Naive thymus-derived CD4-positive, alpha-beta T cell (primary cell): ENCODE measurements at regions not wholly inside any gene's neighbourhood (a gene's known extent, or its start where the extent isn't known, plus 50 kb on each side); places are given as distances from the start of the nearest gene placed in this dataset.
"Not testable (repeated sequence)": the region's sequence is repeated elsewhere in the genome, so short reads cannot be mapped to it uniquely, and the experiment has no call there.

Source experiments
- ATAC-seq: fragments of 150-1000 bp; cut with Tn5 transposase; 2 replicates; pipeline ENCODE4 v1.10.0; 2021; ENCODE audit warnings: mild to moderate bottlenecking, moderate library complexity
- CTCF ChIA-PET: fragments of 350-600 bp; sonication (Branson Sonifier 250); formaldehyde crosslinking; loops from one replicate; lab custom pipeline; 2021; ENCODE audit warnings: antibody characterized with exemption; lab: Charles Lee
- POLR2A ChIA-PET: fragments of 350-600 bp; sonication (Branson Sonifier 250); formaldehyde crosslinking; loops from one replicate; lab custom pipeline; 2021; ENCODE audit warnings: antibody characterized with exemption, inconsistent platforms; lab: Charles Lee
- DNase-seq, 9 donors: peaks; one replicate each; pipeline versions ENCODE4 v3.0.0 to v3.0.0-alpha.2; 2020 to 2022; ENCODE audit warnings: mixed read lengths in 1 of 9
- H3K27ac ChIP-seq: one replicate; pipeline ENCODE4 v1.7.0; 2013; ENCODE audit warnings: mild to moderate bottlenecking, low read depth, low read length, moderate library complexity
- H3K27me3 ChIP-seq, 2 donors: one replicate each; pipeline ENCODE4 v1.7.0; 2013; ENCODE audit warnings: low read length in 2 of 2, mild to moderate bottlenecking in 2 of 2, moderate library complexity in 2 of 2; ENCODE audit not compliant: control insufficient read depth in 2 of 2, insufficient read depth in 2 of 2
- H3K36me3 ChIP-seq, 3 experiments: 1 replicate in 2 of 3; 2 replicates in 1 of 3; pipeline ENCODE4 v1.7.0; 2013; ENCODE audit warnings: low read length in 3 of 3, mild to moderate bottlenecking in 3 of 3, moderate library complexity in 1 of 3; ENCODE audit not compliant: insufficient read depth in 3 of 3, control insufficient read depth in 2 of 3
- H3K4me1 ChIP-seq, 2 donors: one replicate each; pipeline ENCODE4 v1.7.0; 2013; ENCODE audit warnings: low read length in 2 of 2, mild to moderate bottlenecking in 2 of 2, moderate library complexity in 1 of 2; ENCODE audit not compliant: control insufficient read depth in 2 of 2, insufficient read depth in 2 of 2
- H3K4me3 ChIP-seq: 2 replicates; pipeline ENCODE4 v1.7.0; 2013; ENCODE audit warnings: mild to moderate bottlenecking, low read length
- H3K9me3 ChIP-seq, 3 experiments: 1 replicate in 2 of 3; 2 replicates in 1 of 3; pipeline ENCODE4 v1.7.0; 2013; ENCODE audit warnings: low read length in 3 of 3; ENCODE audit not compliant: control insufficient read depth in 2 of 3
- H3K27ac Mint-ChIP-seq, 9 donors: one replicate each; pipeline ENCODE4 v1.8.0; 2020 to 2022; ENCODE audit warnings: mixed read lengths in 9 of 9, mild to moderate bottlenecking in 8 of 9, moderate library complexity in 5 of 9, inconsistent platforms in 2 of 9
- H3K27me3 Mint-ChIP-seq, 5 donors: one replicate each; pipeline ENCODE4 v1.8.0; 2021 to 2022; ENCODE audit warnings: mixed read lengths in 5 of 5, mild to moderate bottlenecking in 1 of 5
- H3K36me3 Mint-ChIP-seq, 5 donors: one replicate each; pipeline ENCODE4 v1.8.0; 2020 to 2022; ENCODE audit warnings: mixed read lengths in 5 of 5, mild to moderate bottlenecking in 3 of 5, inconsistent platforms in 1 of 5
- H3K4me1 Mint-ChIP-seq, 7 donors: one replicate each; pipeline ENCODE4 v1.8.0; 2020 to 2022; ENCODE audit warnings: mixed read lengths in 7 of 7, mild to moderate bottlenecking in 3 of 7, inconsistent platforms in 1 of 7
- H3K4me3 Mint-ChIP-seq, 10 donors: one replicate each; pipeline ENCODE4 v1.8.0; 2020 to 2022; ENCODE audit warnings: mild to moderate bottlenecking in 10 of 10, mixed read lengths in 10 of 10, moderate library complexity in 6 of 10, inconsistent platforms in 2 of 10
- H3K9me3 Mint-ChIP-seq, 11 donors: one replicate each; pipeline ENCODE4 v1.8.0; 2020 to 2022; ENCODE audit warnings: mixed read lengths in 11 of 11, mild to moderate bottlenecking in 4 of 11, inconsistent platforms in 1 of 11, moderate library complexity in 1 of 11
- intact Hi-C, 2 donors: fragments of 100-400 bp; cut with micrococcal nuclease; formaldehyde crosslinking; loops; one replicate each; pipeline ENCODE4 v1.15.1; 2023

GRCh38 chr13:22880741-22881720 is 299.7 kb upstream of the SGCG start:
- H3K9me3 Mint-ChIP-seq = peaks cover 0 to 2% (median 0%) of the 10 kb centered on the region in 11 donors
- intact Hi-C loops = no loop called here
- no peaks in the 10 kb centered on the region for H3K36me3 ChIP-seq
- no peak overlapping the region for H3K27ac ChIP-seq
- POLR2A ChIA-PET = no interaction called here
- CTCF ChIA-PET = interaction anchor here (0.6 kb wide), 1 partner anchor 1255 kb away, joined by 3 read pairs; no protein-coding TSS in a partner anchor
- H3K27ac Mint-ChIP-seq = no peak overlapping the region
- no peak overlapping the region for H3K4me3 Mint-ChIP-seq
- H3K4me1 ChIP-seq = no peaks in the 10 kb centered on the region
- no peaks in the 10 kb centered on the region for H3K4me1 Mint-ChIP-seq
- H3K4me3 ChIP-seq = no peak overlapping the region
- H3K36me3 Mint-ChIP-seq = no peaks in the 10 kb centered on the region
- ATAC-seq (no peak), DNase-seq (no peak)
- no peaks in the 10 kb centered on the region for H3K27me3 ChIP-seq
- H3K27me3 Mint-ChIP-seq = no peaks in the 10 kb centered on the region
- no peaks in the 10 kb centered on the region for H3K9me3 ChIP-seq

- H3K4me3 Mint-ChIP-seq, H3K4me1 Mint-ChIP-seq, DNase-seq, intact Hi-C loops, H3K27ac Mint-ChIP-seq, H3K9me3 Mint-ChIP-seq, H3K4me1 ChIP-seq, H3K27me3 Mint-ChIP-seq, H3K27ac ChIP-seq, CTCF ChIA-PET, POLR2A ChIA-PET, H3K27me3 ChIP-seq, H3K36me3 ChIP-seq, H3K9me3 ChIP-seq, H3K36me3 Mint-ChIP-seq, ATAC-seq, H3K4me3 ChIP-seq: not testable (repeated sequence)
Observed at GRCh38 chr13:22881721-22882608, 298.8 kb upstream of the SGCG start.

- H3K4me1 ChIP-seq = no peaks in the 10 kb centered on the region
- ChIA-PET CTCF (interaction anchor here (0.7 kb wide), 1 partner anchor 161 kb away, joined by 3 read pairs; no protein-coding TSS in a partner anchor), POLR2A (no interaction called here)
- H3K9me3 ChIP-seq = no peaks in the 10 kb centered on the region
- Mint-ChIP-seq H3K4me1 (no peaks in the 10 kb centered on the region), H3K27ac (no peak overlapping the region), H3K27me3 (no peaks in the 10 kb centered on the region), H3K36me3 (no peaks in the 10 kb centered on the region), H3K9me3 (peaks cover 0 to 1% (median 0%) of the 10 kb centered on the region in 11 donors), H3K4me3 (no peak overlapping the region)
- DNase-seq (no peak), ATAC-seq (no peak)
- H3K36me3 ChIP-seq = no peaks in the 10 kb centered on the region
- intact Hi-C loops = no loop called here
- H3K27ac ChIP-seq = no peak overlapping the region
- no peak overlapping the region for H3K4me3 ChIP-seq
- H3K27me3 ChIP-seq = no peaks in the 10 kb centered on the region
Observed at GRCh38 chr13:22883262-22883840, 297.4 kb upstream of the SGCG start.

GRCh38 chr13:22883956-22884355 is 296.8 kb upstream of the SGCG start:
- Histone ChIP-seq H3K4me1 (no peaks in the 10 kb centered on the region), H3K4me3 (no peak overlapping the region), H3K9me3 (no peaks in the 10 kb centered on the region), H3K36me3 (no peaks in the 10 kb centered on the region), H3K27me3 (no peaks in the 10 kb centered on the region), H3K27ac (no peak overlapping the region)
- DNase-seq = no peak
- no peak for ATAC-seq
- intact Hi-C loops = no loop called here
- H3K36me3 Mint-ChIP-seq = no peaks in the 10 kb centered on the region
- H3K27me3 Mint-ChIP-seq = no peaks in the 10 kb centered on the region
- H3K4me3 Mint-ChIP-seq = no peak overlapping the region
- H3K4me1 Mint-ChIP-seq = no peaks in the 10 kb centered on the region
- ChIA-PET CTCF (no interaction called here), POLR2A (no interaction called here)
- no peak overlapping the region for H3K27ac Mint-ChIP-seq
- peaks cover 0 to 1% (median 0%) of the 10 kb centered on the region in 11 donors for H3K9me3 Mint-ChIP-seq

GRCh38 chr13:22886061-22886460 is 294.7 kb upstream of the SGCG start:
- H3K9me3 ChIP-seq, H3K27ac ChIP-seq, H3K4me3 Mint-ChIP-seq, H3K4me3 ChIP-seq, CTCF ChIA-PET, POLR2A ChIA-PET, H3K27me3 Mint-ChIP-seq, ATAC-seq, H3K4me1 ChIP-seq, DNase-seq, H3K27me3 ChIP-seq, intact Hi-C loops, H3K9me3 Mint-ChIP-seq, H3K4me1 Mint-ChIP-seq, H3K36me3 Mint-ChIP-seq, H3K27ac Mint-ChIP-seq, H3K36me3 ChIP-seq: not testable (repeated sequence)

GRCh38 chr13:22889376-22889775 is 291.4 kb upstream of the SGCG start:
- CTCF ChIA-PET, H3K4me3 ChIP-seq, H3K4me1 ChIP-seq, H3K27ac ChIP-seq, H3K4me1 Mint-ChIP-seq, POLR2A ChIA-PET, H3K27me3 ChIP-seq, H3K36me3 Mint-ChIP-seq, H3K36me3 ChIP-seq, H3K27me3 Mint-ChIP-seq, H3K27ac Mint-ChIP-seq, DNase-seq, H3K9me3 ChIP-seq, intact Hi-C loops, H3K4me3 Mint-ChIP-seq, ATAC-seq: not testable (repeated sequence)
- H3K9me3 Mint-ChIP-seq = peaks cover 0 to 19% (median 3%) of the 10 kb centered on the region in 11 donors
